ENCODE measurements at regions not wholly inside any gene's neighbourhood (a gene's known extent, or its start where the extent isn't known, plus 50 kb on each side); places are given as distances from the start of the nearest gene placed in this dataset.
"Not testable (repeated sequence)": the region's sequence is repeated elsewhere in the genome, so short reads cannot be mapped to it uniquely, and the experiment has no call there.

- DNase-seq (ENCODE audit: low read depth in 4 of 4, low spot score in 3 of 4) = no peak
These were observed 223.9 kb downstream of the C7orf25 start for GRCh38 chr7:42688056-42688371.

- no peak for DNase-seq (ENCODE audit: low read depth in 4 of 4, low spot score in 3 of 4)
These were observed 224.4 kb downstream of the C7orf25 start for GRCh38 chr7:42687211-42688055.

- DNase-seq (ENCODE audit: low read depth in 4 of 4, low spot score in 3 of 4) = no peak
These were observed 225.2 kb downstream of the C7orf25 start for GRCh38 chr7:42686594-42687156.

GRCh38 chr7:42685911-42686310, 226.0 kb downstream of the C7orf25 start:
- no peak for DNase-seq (ENCODE audit: low read depth in 4 of 4, low spot score in 3 of 4)

- no peak for DNase-seq (ENCODE audit: low read depth in 4 of 4, low spot score in 3 of 4)
These were observed 233.8 kb downstream of the C7orf25 start for GRCh38 chr7:42677751-42678699.

- DNase-seq (ENCODE audit: low read depth in 4 of 4, low spot score in 3 of 4) = no peak
These were observed 237.3 kb downstream of the C7orf25 start for GRCh38 chr7:42674541-42674940.

GRCh38 chr7:42673951-42674350, 237.9 kb downstream of the C7orf25 start:
- DNase-seq (ENCODE audit: low read depth in 4 of 4, low spot score in 3 of 4) = no peak

- no peak for DNase-seq (ENCODE audit: low read depth in 4 of 4, low spot score in 3 of 4)
These were observed 239.4 kb downstream of the C7orf25 start for GRCh38 chr7:42672339-42672999.

GRCh38 chr7:42671627-42672026, 240.2 kb downstream of the C7orf25 start:
- no peak for DNase-seq (ENCODE audit: low read depth in 4 of 4, low spot score in 3 of 4)

GRCh38 chr7:42666994-42667393, 244.9 kb downstream of the C7orf25 start:
- DNase-seq (ENCODE audit: low read depth in 4 of 4, low spot score in 3 of 4) = no peak

- DNase-seq (ENCODE audit: low read depth in 4 of 4, low spot score in 3 of 4) = no peak
These were observed 249.0 kb downstream of the C7orf25 start for GRCh38 chr7:42662862-42663261.

GRCh38 chr7:42661312-42661711, 250.6 kb downstream of the C7orf25 start:
- no peak for DNase-seq (ENCODE audit: low read depth in 4 of 4, low spot score in 3 of 4)

GRCh38 chr7:42650701-42651100, 261.2 kb downstream of the C7orf25 start:
- no peak for DNase-seq (ENCODE audit: low read depth in 4 of 4, low spot score in 3 of 4)

GRCh38 chr7:42650171-42650570, 261.7 kb downstream of the C7orf25 start:
- no peak for DNase-seq (ENCODE audit: low read depth in 4 of 4, low spot score in 3 of 4)

GRCh38 chr7:42645906-42646305, 266.0 kb downstream of the C7orf25 start:
- no peak for DNase-seq (ENCODE audit: low read depth in 4 of 4, low spot score in 3 of 4)

GRCh38 chr7:42642699-42643098, 269.2 kb downstream of the C7orf25 start:
- no peak for DNase-seq (ENCODE audit: low read depth in 4 of 4, low spot score in 3 of 4)

- DNase-seq (ENCODE audit: low read depth in 4 of 4, low spot score in 3 of 4) = no peak
These were observed 271.9 kb downstream of the C7orf25 start for GRCh38 chr7:42639930-42640329.

GRCh38 chr7:42636380-42636779, 275.5 kb downstream of the C7orf25 start:
- DNase-seq (ENCODE audit: low read depth in 4 of 4, low spot score in 3 of 4) = not testable (repeated sequence)

GRCh38 chr7:42628054-42628453, 283.8 kb downstream of the C7orf25 start:
- DNase-seq (ENCODE audit: low read depth in 4 of 4, low spot score in 3 of 4) = no peak

- DNase-seq (ENCODE audit: low read depth in 4 of 4, low spot score in 3 of 4) = no peak
These were observed 284.2 kb downstream of the C7orf25 start for GRCh38 chr7:42627626-42628025.

GRCh38 chr7:42627101-42627500, 284.8 kb downstream of the C7orf25 start:
- DNase-seq (ENCODE audit: low read depth in 4 of 4, low spot score in 3 of 4) = no peak
